ENCODE measurements at regions not wholly inside any gene's neighbourhood (a gene's known extent, or its start where the extent isn't known, plus 50 kb on each side); places are given as distances from the start of the nearest gene placed in this dataset.

GRCh38 chr18:68447286-68447685 is 267.6 kb downstream of the TMX3 start:
- H3K4me3 Mint-ChIP-seq, result no peak overlapping the region
- POLR2A ChIA-PET, result no interaction called here

GRCh38 chr18:68445668-68446426 is 269.1 kb downstream of the TMX3 start:
- ChIA-PET POLR2A (no interaction called here), CTCF (no interaction called here)
- H3K27me3 Mint-ChIP-seq, result no peaks in the 10 kb centered on the region
- no peaks in the 10 kb centered on the region for H3K36me3 Mint-ChIP-seq (ENCODE audit: low read depth)
- H3K27ac Mint-ChIP-seq, result no peak overlapping the region
- no peaks in the 10 kb centered on the region for H3K4me1 Mint-ChIP-seq
- peaks cover 4% of the 10 kb centered on the region for H3K9me3 Mint-ChIP-seq
- H3K4me3 Mint-ChIP-seq, result no peak overlapping the region
- no peak for DNase-seq

More at GRCh38 chr18:68447286-68447685, 267.6 kb downstream of the TMX3 start:
- no peaks in the 10 kb centered on the region for H3K4me1 Mint-ChIP-seq
- peaks cover 4% of the 10 kb centered on the region for H3K9me3 Mint-ChIP-seq
- no peaks in the 10 kb centered on the region for H3K36me3 Mint-ChIP-seq (ENCODE audit: low read depth)
- DNase-seq, result no peak
- no peak overlapping the region for H3K27ac Mint-ChIP-seq
- CTCF ChIA-PET, result no interaction called here
- no peaks in the 10 kb centered on the region for H3K27me3 Mint-ChIP-seq

DNA sequence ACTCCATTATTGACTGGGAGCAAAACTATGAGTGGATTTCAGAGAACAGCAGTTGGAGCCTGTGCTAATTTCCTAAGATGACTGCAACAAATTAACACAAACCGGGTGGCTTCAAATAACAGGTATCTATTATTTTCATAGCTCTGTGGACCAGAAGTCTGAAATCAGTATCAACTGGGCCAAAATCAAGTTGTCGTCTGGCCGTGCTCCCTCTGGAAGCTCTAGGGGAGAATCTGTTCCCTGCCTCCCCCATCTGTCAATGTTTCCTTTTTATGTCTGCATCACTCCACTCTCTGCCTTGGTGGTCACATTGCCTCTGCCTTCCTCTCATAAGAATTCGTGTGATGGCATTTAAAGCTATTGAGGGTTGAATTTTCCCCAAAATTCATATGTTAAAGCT is 269.8 kb downstream of the TMX3 start:
- Mint-ChIP-seq H3K4me1 (no peaks in the 10 kb centered on the region), H3K27ac (no peak overlapping the region), H3K27me3 (no peaks in the 10 kb centered on the region), H3K36me3 (ENCODE audit: low read depth) (no peaks in the 10 kb centered on the region), H3K4me3 (no peak overlapping the region), H3K9me3 (peaks cover 4% of the 10 kb centered on the region)
- POLR2A ChIA-PET, result no interaction called here
- CTCF ChIA-PET, result no interaction called here
- no peak for DNase-seq

- no peaks in the 10 kb centered on the region for H3K36me3 Mint-ChIP-seq (ENCODE audit: low read depth)
- H3K9me3 Mint-ChIP-seq, result peaks cover 12% of the 10 kb centered on the region
- H3K27me3 Mint-ChIP-seq, result no peaks in the 10 kb centered on the region
- no peak overlapping the region for H3K27ac Mint-ChIP-seq
- DNase-seq, result no peak
- H3K4me1 Mint-ChIP-seq, result peaks cover 6% of the 10 kb centered on the region
- POLR2A ChIA-PET, result no interaction called here
- no peak overlapping the region for H3K4me3 Mint-ChIP-seq
- CTCF ChIA-PET, result no interaction called here
Measured at GRCh38 chr18:68441241-68441640, 273.7 kb downstream of the TMX3 start.

DNA sequence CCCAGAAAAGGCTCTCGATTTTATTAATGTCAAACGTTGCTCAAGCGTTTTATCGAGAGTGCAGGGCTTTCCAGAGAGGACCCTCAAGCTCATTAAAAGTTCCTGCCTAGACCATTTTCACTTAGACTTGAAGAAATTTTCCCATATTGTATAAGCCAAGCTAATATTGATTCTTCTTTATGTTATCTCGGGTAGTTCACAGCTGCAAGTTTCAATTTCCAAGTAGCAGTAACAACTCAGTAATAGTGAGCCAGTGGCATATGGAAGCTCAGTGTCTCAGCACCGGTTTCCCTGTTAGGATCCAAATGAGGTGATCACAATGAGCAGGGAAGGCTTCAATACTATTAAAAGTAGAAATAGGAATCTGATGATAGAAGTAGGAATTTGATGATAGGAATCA is 274.5 kb downstream of the TMX3 start:
- H3K4me3 Mint-ChIP-seq, result no peak overlapping the region
- ChIA-PET POLR2A (no interaction called here), CTCF (no interaction called here)
- no peaks in the 10 kb centered on the region for H3K27me3 Mint-ChIP-seq
- H3K36me3 Mint-ChIP-seq (ENCODE audit: low read depth), result no peaks in the 10 kb centered on the region
- peaks cover 7% of the 10 kb centered on the region for H3K4me1 Mint-ChIP-seq
- no peak for DNase-seq
- H3K27ac Mint-ChIP-seq, result no peak overlapping the region
- H3K9me3 Mint-ChIP-seq, result peaks cover 16% of the 10 kb centered on the region

- no peak overlapping the region for H3K4me3 Mint-ChIP-seq
- H3K4me1 Mint-ChIP-seq, result peaks cover 7% of the 10 kb centered on the region
- no peaks in the 10 kb centered on the region for H3K27me3 Mint-ChIP-seq
- POLR2A ChIA-PET, result no interaction called here
- H3K27ac Mint-ChIP-seq, result no peak overlapping the region
- no peak for DNase-seq
- no peaks in the 10 kb centered on the region for H3K36me3 Mint-ChIP-seq (ENCODE audit: low read depth)
- CTCF ChIA-PET, result no interaction called here
- H3K9me3 Mint-ChIP-seq, result peaks cover 16% of the 10 kb centered on the region
Measured at GRCh38 chr18:68439642-68440041, 275.3 kb downstream of the TMX3 start.

GRCh38 chr18:68438983-68439382 is 275.9 kb downstream of the TMX3 start:
- peaks cover 12% of the 10 kb centered on the region for H3K9me3 Mint-ChIP-seq
- no peaks in the 10 kb centered on the region for H3K27me3 Mint-ChIP-seq
- ChIA-PET POLR2A (no interaction called here), CTCF (no interaction called here)
- H3K4me3 Mint-ChIP-seq, result no peak overlapping the region
- no peak for DNase-seq
- no peak overlapping the region for H3K27ac Mint-ChIP-seq
- no peaks in the 10 kb centered on the region for H3K36me3 Mint-ChIP-seq (ENCODE audit: low read depth)
- peaks cover 7% of the 10 kb centered on the region for H3K4me1 Mint-ChIP-seq

DNA sequence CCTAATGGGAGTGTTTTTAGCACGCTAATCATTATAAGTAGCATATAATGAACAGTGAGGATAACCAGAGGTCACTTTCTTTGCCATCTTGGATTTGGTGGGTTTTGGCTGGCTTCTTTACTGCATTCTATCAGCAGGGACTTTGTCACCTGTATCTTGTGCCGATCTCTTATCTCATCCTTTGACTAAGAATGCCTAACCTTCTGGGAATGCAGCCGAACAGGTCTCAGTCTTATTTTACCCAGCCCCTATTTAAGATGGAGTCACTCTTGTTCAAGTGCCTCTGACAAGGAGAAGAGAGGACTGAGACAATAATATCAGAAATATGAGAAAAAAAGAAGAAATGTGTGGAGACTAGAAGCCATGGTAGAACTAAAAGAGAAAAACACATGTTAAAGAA is 276.4 kb downstream of the TMX3 start:
- no peaks in the 10 kb centered on the region for H3K36me3 Mint-ChIP-seq (ENCODE audit: low read depth)
- POLR2A ChIA-PET, result no interaction called here

GRCh38 chr18:68436485-68436884 is 278.4 kb downstream of the TMX3 start:
- Mint-ChIP-seq H3K9me3 (peaks cover 12% of the 10 kb centered on the region), H3K27me3 (no peaks in the 10 kb centered on the region), H3K4me1 (peaks cover 7% of the 10 kb centered on the region), H3K4me3 (no peak overlapping the region), H3K27ac (peak overlapping the region; percentile 33), H3K36me3 (ENCODE audit: low read depth) (no peaks in the 10 kb centered on the region)
- no peak for DNase-seq
- ChIA-PET POLR2A (no interaction called here), CTCF (no interaction called here)

More for the DNA sequence above, 276.4 kb downstream of the TMX3 start:
- H3K27me3 Mint-ChIP-seq, result no peaks in the 10 kb centered on the region
- no peak overlapping the region for H3K4me3 Mint-ChIP-seq
- H3K4me1 Mint-ChIP-seq, result peaks cover 7% of the 10 kb centered on the region
- CTCF ChIA-PET, result no interaction called here
- H3K9me3 Mint-ChIP-seq, result peaks cover 12% of the 10 kb centered on the region
- DNase-seq, result no peak
- H3K27ac Mint-ChIP-seq, result no peak overlapping the region

- CTCF ChIA-PET, result no interaction called here
- POLR2A ChIA-PET, result no interaction called here
- no peak for DNase-seq
- H3K9me3 Mint-ChIP-seq, result peaks cover 12% of the 10 kb centered on the region
- no peaks in the 10 kb centered on the region for H3K36me3 Mint-ChIP-seq (ENCODE audit: low read depth)
- H3K27me3 Mint-ChIP-seq, result no peaks in the 10 kb centered on the region
- H3K27ac Mint-ChIP-seq, result no peak overlapping the region
- no peak overlapping the region for H3K4me3 Mint-ChIP-seq
- peaks cover 7% of the 10 kb centered on the region for H3K4me1 Mint-ChIP-seq
Measured at GRCh38 chr18:68435581-68435980, 279.3 kb downstream of the TMX3 start.

DNA sequence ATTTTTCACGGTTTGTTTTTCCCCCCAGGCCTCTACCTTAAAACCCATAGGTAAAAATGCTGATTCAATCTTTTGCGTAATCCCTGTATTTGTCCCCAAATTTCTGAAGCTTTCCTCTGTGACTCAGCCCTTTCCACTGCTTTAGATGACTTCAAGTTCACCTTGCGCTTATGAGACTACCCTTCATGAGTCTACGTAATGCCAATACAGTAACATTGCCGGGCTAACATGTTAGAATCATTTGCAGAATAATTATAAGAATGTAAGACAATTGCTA is 283.0 kb downstream of the TMX3 start:
- Mint-ChIP-seq H3K36me3 (ENCODE audit: low read depth) (no peaks in the 10 kb centered on the region), H3K27ac (no peak overlapping the region), H3K4me1 (peaks cover 7% of the 10 kb centered on the region), H3K27me3 (no peaks in the 10 kb centered on the region), H3K4me3 (no peak overlapping the region), H3K9me3 (peaks cover 8% of the 10 kb centered on the region)
- DNase-seq, result no peak
- CTCF ChIA-PET, result no interaction called here
- POLR2A ChIA-PET, result no interaction called here

DNA sequence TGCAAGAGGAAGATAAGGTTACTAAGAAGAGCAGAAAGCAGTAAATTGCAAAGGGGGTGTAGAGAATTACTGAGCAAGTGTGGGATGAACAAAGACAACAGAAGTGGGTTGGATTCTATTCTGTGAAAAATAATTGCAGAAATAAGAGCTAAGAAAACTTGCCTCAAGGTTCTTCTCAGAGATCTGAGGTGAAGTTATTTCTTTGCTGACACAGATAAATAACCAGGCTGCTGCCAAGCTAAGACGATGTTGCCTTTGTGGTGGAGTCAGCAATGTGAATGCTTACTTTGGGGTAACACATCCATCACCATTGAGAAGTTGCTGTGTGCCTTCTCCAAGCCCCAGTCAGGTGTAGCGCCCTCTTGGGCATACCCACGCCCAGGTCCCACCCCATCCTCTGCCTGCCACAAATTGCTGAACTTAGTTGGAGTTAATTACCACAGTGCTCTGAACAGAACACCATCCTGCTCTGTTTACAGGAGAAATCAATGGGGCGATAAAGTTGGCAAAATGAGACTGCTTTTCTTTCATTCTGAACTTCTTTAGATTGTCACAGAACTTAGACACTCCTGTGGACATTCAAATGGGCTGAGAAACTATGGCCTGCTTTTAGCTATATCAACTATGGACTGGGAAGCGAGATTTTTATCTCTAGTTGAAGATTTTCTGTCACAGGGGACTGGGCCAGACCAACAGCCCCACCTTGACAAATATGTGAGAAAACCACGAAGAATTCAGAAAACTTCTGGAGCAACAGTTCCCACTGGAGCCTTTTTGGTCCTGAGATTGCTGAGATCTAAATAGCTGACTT is 283.6 kb downstream of the TMX3 start:
- Mint-ChIP-seq H3K36me3 (ENCODE audit: low read depth) (no peaks in the 10 kb centered on the region), H3K27me3 (no peaks in the 10 kb centered on the region), H3K4me1 (peaks cover 2% of the 10 kb centered on the region), H3K27ac (no peak overlapping the region), H3K9me3 (peaks cover 4% of the 10 kb centered on the region), H3K4me3 (no peak overlapping the region)
- CTCF ChIA-PET, result no interaction called here
- DNase-seq, result no peak
- POLR2A ChIA-PET, result no interaction called here

DNA sequence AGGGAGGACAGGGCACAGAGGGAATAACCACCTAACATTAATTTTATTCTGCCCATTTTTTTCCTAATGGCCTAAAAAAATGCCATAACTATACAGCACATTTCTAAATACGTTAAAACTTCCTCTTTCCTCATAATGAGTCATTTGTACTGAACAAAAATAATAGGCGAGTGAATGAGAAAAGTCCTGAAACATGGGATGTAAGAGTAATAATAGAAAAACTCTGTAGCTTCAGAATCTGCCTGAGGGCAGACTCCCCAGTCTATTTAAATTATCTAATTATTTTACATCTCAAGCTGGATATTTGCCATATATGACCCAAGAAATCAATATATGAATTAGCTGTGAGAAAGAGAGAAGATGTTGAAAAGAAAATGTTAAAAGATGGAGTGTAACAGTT is 285.1 kb downstream of the TMX3 start:
- no peak for DNase-seq
- H3K4me3 Mint-ChIP-seq, result no peak overlapping the region
- H3K36me3 Mint-ChIP-seq (ENCODE audit: low read depth), result no peaks in the 10 kb centered on the region

DNA sequence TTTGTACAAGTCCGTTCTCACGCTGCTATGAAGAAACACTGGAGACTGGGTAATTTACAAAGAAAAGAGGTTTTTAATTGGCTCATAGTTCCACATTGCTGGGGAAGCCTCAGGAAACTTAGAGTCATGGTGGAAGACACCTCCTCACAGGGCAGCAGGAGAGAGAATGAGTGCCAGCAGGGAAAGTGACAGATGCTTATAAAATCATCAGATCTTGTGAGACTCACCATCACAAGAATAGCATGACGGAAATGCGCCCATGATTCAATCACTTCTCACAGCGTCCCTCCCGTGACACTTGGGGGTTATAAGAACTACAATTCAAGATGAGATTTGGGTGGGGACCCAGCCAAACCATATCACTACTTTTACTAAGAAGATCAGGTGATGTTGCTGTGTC is 285.8 kb downstream of the TMX3 start:
- DNase-seq, result no peak
- Mint-ChIP-seq H3K27me3 (no peaks in the 10 kb centered on the region), H3K4me3 (no peak overlapping the region), H3K27ac (no peak overlapping the region), H3K36me3 (ENCODE audit: low read depth) (no peaks in the 10 kb centered on the region), H3K9me3 (no peaks in the 10 kb centered on the region), H3K4me1 (no peaks in the 10 kb centered on the region)
- ChIA-PET CTCF (no interaction called here), POLR2A (no interaction called here)

More for the DNA sequence above, 285.1 kb downstream of the TMX3 start:
- ChIA-PET CTCF (no interaction called here), POLR2A (no interaction called here)
- Mint-ChIP-seq H3K4me1 (no peaks in the 10 kb centered on the region), H3K27me3 (no peaks in the 10 kb centered on the region), H3K9me3 (no peaks in the 10 kb centered on the region), H3K27ac (no peak overlapping the region)
